K562 (cell line): ENCODE measurements at regions not wholly inside any gene's neighbourhood (a gene's known extent, or its start where the extent isn't known, plus 50 kb on each side); places are given as distances from the start of the nearest gene placed in this dataset.

Source experiments
- ATF1 ChIP-seq, 2 experiments: fragments of 450-650 bp in 1 of 2; IDR thresholded peaks; 2 replicates each; pipeline ENCODE4 v1.6.1; 2016; ENCODE audit warnings: missing compliant biosample characterization in 1 of 2, missing genetic modification characterization in 1 of 2
- CAMTA2 ChIP-seq: fragments of 250-450 bp; sonication (Bioruptor Pico); conservative IDR thresholded peaks from 2 replicates; pipeline ENCODE4 v1.5.1; 2022
- MLX ChIP-seq, 2 experiments: fragments of 450-650 bp in 1 of 2; sonication (generic) in 1 of 2; formaldehyde crosslinking; conservative IDR thresholded peaks; 2 replicates each; pipeline versions ENCODE4 v1.4.0 to v1.8.1; 2020 to 2022; ENCODE audit warnings: mild to moderate bottlenecking in 1 of 2, missing genetic modification reagents in 1 of 2
- MXI1 ChIP-seq: IDR thresholded peaks from 2 replicates; pipeline ENCODE4 v1.6.1; 2011; ENCODE audit warnings: low read depth, mild to moderate bottlenecking, improper control_type of control experiment, low read length
- POLR2A ChIP-seq: fragments of 450-650 bp; conservative IDR thresholded peaks from 2 replicates; pipeline ENCODE4 v1.6.1; 2016
- RAD21 ChIP-seq, 2 experiments: fragments of 250-450 bp in 1 of 2; fragments of 450-650 bp in 1 of 2; sonication (Bioruptor Pico) in 1 of 2; formaldehyde crosslinking in 1 of 2; IDR thresholded peaks in 1 of 2; conservative IDR thresholded peaks in 1 of 2; 2 replicates each; pipeline versions ENCODE4 v1.4.0 to v1.8.0; 2020 to 2022; ENCODE audit warnings: mild to moderate bottlenecking in 2 of 2, moderate library complexity in 1 of 2
- RBM39 ChIP-seq: fragments of 200-400 bp; formaldehyde crosslinking; optimal IDR thresholded peaks from 2 replicates; pipeline ENCODE3; 2018; ENCODE audit warnings: low read depth, low read length
- TRIM28 ChIP-seq: fragments of 450-650 bp; IDR thresholded peaks from 2 replicates; pipeline ENCODE4 v1.6.1; 2017
- ZNF274 ChIP-seq: IDR thresholded peaks from 2 replicates; pipeline ENCODE4 v1.6.1; 2011; ENCODE audit warnings: low read depth, mild to moderate bottlenecking, low read length, moderate library complexity, borderline replicate concordance
- ZNF551 ChIP-seq: fragments of 250-450 bp; sonication (Bioruptor Pico); IDR thresholded peaks from 2 replicates; pipeline ENCODE4 v1.5.0; 2021; ENCODE audit warnings: mild to moderate bottlenecking, moderate library complexity
- TF ChIP-seq, protein P1 (sequence below): fragments of 450-650 bp; formaldehyde crosslinking; IDR thresholded peaks from 2 replicates; pipeline ENCODE4 v1.4.0; 2020; ENCODE audit warnings: mild to moderate bottlenecking, moderate library complexity

DNA sequence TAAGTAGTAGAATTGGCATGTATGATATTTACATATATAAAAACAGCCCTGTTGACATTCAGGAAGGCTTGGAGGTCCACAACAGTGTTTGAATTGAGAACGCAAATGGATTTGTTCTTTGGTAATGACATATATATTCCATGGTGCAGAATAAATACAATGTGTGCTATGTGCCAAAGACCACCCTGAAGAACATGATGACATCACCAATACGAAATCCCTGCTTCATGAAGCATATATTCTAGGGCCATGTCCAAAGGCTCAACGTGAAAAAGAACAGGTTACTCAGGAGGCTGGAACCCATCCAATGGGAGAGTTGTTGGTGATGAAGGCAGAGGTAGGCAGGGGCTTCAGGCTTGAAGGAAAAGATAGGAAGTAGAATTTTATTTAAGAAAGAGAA is 423.9 kb upstream of the MAF start:
- no peak for TF ChIP-seq MXI1
- TF ChIP-seq ZNF551 (CRISPR knock-in tag) = no peak
- no peak for TF ChIP-seq POLR2A
- no peak for TF ChIP-seq RAD21 (CRISPR knock-in tag; conservative IDR thresholded peaks at IDR 0.05 in 1 of 2, IDR thresholded peaks at IDR 0.05 in 1 of 2)
- TF ChIP-seq, protein P1, sequence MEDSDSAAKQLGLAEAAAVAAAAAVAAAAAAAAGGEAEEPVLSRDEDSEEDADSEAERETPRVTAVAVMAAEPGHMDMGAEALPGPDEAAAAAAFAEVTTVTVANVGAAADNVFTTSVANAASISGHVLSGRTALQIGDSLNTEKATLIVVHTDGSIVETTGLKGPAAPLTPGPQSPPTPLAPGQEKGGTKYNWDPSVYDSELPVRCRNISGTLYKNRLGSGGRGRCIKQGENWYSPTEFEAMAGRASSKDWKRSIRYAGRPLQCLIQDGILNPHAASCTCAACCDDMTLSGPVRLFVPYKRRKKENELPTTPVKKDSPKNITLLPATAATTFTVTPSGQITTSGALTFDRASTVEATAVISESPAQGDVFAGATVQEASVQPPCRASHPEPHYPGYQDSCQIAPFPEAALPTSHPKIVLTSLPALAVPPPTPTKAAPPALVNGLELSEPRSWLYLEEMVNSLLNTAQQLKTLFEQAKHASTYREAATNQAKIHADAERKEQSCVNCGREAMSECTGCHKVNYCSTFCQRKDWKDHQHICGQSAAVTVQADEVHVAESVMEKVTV (CRISPR knock-in tag) = no peak
- TF ChIP-seq ATF1 (CRISPR knock-in tag; IDR thresholded peaks at IDR 0.05) = no peak
- TF ChIP-seq ATF1 (tag; IDR thresholded peaks at IDR 0.05) = no peak
- no peak for TF ChIP-seq ZNF274
- no peak for TF ChIP-seq CAMTA2 (CRISPR knock-in tag)
- TF ChIP-seq TRIM28 = no peak
- no peak for TF ChIP-seq RBM39
- no peak for TF ChIP-seq MLX (CRISPR knock-in tag; conservative IDR thresholded peaks at IDR 0.05)
